CD4-positive, alpha-beta T cell treated with Interleukin-4 for 4 hours (primary cell): ENCODE measurements at regions not wholly inside any gene's neighbourhood (a gene's known extent, or its start where the extent isn't known, plus 50 kb on each side); places are given as distances from the start of the nearest gene placed in this dataset.

Experiments
- DNase-seq: peaks from one replicate; pipeline ENCODE4 v3.0.0-alpha.2; 2020

DNA sequence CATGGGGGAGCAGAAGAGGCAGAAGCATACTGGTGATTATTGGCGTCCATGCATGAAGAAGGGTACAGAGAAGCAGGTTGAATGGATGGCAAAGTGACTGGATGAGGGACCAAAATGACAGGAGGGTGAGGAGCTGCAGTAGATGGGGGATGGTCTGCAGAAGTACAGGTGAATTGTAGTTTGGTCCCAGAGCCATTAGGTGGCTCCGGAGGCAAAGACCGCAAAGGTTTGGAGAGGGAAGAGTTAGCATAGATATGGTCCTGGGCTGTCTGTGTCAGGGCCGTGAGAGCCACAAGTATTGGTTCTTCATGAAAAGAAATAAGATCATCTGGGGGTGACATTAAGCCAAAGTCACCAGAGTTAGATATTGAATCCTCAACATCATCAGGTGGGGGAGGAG, 59.0 kb upstream of the ZNF726 start:
- no peak for DNase-seq

DNA sequence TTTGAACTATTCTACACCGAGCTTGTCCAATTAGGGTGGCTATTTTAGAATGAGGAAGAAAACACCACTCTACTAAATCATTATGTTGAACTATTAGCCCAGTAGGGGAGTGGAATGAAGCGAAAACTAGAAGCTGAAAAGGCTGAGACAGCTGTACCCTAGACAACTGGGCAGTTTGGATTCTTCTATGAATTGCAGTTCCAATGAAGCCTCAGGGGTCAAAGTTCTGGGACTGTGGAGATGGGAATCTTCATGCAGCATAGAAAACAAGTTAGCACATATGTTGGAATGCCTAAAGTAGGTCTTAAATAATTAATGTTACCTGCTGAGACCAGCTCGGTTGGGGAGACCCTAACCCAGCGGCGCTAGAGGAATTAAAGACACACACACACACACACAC, 62.7 kb upstream of the ZNF726 start:
- no peak for DNase-seq

DNA sequence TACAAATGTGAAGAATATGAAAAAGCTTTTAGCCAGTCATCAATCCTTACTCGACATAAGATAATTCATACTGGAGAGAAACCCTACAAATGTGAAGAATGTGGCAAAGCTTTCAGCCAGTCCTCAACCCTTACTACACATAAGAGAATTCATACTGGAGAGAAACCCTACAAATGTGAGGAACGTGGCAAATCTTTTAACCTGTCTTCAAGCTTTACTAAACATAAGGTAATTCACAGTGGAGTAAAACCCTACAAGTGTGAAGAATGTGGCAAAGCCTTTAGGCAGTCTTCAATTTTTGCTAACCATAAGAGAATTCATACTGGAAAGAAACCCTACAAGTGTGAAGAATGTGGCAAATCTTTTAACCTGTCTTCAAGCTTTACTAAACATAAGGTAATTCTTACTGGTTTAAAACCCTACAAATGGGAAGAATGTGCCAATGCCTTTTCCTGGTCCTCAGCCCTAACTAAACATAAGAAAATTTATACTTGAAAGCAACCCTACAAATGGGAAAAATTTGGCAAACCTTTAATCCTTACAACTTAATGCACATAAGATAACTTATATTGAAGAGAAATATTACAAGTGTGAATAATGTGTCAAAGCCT, 74.1 kb upstream of the ZNF681 start:
- no peak for DNase-seq

DNA sequence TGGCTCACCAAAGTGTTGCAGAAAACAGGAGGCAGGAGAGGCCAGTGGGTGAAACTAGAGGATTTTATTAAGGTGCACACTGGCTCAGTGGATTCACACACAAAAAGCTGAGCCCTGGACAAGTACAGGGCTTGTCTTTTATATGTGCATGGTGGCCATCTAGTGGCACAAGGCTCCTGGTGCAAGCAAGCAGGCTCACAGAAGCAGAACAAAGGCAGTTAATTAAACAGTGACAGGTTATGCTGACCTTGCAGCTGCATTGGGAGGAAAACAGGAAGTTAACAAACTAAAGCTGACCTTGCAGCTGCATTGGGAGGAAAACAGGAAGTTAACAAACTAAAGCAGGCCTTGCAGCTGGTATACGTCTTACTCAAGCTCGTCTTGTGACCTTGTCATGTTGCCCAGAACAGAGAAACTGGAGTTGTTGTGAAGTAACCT, 65.3 kb upstream of the ZNF681 start:
- DNase-seq = peak; percentile 17

DNA sequence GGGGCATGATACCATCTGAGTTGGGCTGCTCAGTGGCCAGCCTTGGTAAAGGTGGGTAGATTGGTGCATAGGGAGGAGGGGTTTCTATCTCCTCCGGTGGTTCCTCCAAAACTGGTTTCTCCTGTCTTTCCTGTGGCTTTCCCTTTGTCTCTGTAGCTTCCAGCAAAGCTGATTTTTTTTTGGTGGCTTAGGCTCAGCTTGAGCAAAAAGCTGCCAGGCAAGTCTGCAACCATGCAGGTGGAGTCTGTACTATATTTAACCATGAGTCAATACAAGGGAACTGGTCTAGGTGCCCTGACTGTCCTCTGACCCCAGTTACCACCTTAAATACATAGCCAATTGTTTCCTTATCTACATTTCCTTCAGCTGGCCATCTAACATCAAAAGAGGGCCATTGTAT, 64.0 kb upstream of the ZNF681 start:
- no peak for DNase-seq

DNA sequence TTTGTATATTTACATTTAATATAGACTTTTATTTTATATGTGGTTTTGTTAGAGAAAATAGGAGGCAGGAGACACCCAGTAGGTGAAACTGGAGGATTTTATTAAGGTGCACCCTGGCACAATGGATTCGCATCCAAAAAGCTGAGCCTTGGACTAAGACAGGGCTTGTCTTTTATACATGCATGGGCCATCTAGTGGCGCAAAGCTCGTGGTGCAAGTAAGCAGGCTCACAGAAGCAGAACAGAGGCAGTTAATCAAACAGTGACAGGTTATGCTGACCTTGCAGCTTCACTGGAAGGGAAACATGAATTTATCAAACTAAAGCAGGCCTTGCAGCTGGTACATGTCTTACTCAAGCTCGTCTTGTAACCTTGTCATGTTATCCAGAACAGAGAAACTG, 58.8 kb upstream of the ZNF681 start:
- peak; percentile 49 for DNase-seq

DNA sequence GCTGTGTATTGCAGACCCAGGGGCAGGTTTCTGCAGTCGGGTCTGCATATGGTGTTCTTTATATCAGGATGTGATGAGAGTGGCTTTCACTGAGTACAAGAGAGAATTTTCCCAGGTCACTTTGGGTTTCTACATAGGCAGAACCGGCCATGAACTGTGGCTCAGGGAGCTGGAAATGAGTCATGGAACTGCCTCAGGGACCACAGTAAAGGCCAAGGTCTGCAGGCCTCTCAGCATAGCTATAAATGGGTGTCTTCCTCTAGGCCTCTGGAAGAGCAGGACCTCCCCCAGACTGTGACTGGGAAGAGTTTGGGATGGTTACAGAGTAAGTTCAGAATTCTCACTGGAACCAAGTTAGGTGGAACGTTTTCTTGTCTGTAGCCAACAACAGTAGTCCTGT, 51.8 kb upstream of the ZNF681 start:
- DNase-seq = no peak
